CD4-positive, alpha-beta T cell (primary cell): ENCODE measurements at regions not wholly inside any gene's neighbourhood (a gene's known extent, or its start where the extent isn't known, plus 50 kb on each side); places are given as distances from the start of the nearest gene placed in this dataset.

Experiments used
- ATAC-seq: fragments of 200-7000 bp; cut with Tn5 transposase; one replicate; pipeline ENCODE4 v1.10.0; 2022; ENCODE audit warnings: mild to moderate bottlenecking; ENCODE audit not compliant: poor library complexity
- CTCF ChIA-PET: fragments of 350-600 bp; sonication (Branson Sonifier 250); formaldehyde crosslinking; loops from one replicate; lab custom pipeline; 2021; ENCODE audit warnings: antibody characterized with exemption, inconsistent platforms; lab: Charles Lee
- POLR2A ChIA-PET: fragments of 350-600 bp; sonication (Branson Sonifier 250); formaldehyde crosslinking; loops from one replicate; lab custom pipeline; 2021; ENCODE audit warnings: antibody characterized with exemption, inconsistent platforms; lab: Charles Lee
- DNase-seq, 14 experiments: peaks; one replicate each; pipeline ENCODE4 v3.0.0-alpha.2; 2013 to 2020; ENCODE audit warnings: mixed read lengths in 2 of 14
- H3K27ac ChIP-seq, 2 donors: one replicate each; pipeline versions ENCODE4 v1.5.1 to v1.7.0; 2013; ENCODE audit warnings: low read length in 2 of 2, low read depth in 1 of 2, mild to moderate bottlenecking in 1 of 2
- H3K27me3 ChIP-seq, 2 experiments: 1 replicate in 1 of 2; 2 replicates in 1 of 2; pipeline versions ENCODE4 v1.6.1 to v1.7.0; 2013; ENCODE audit warnings: low read length in 2 of 2, control low read depth in 1 of 2, mild to moderate bottlenecking in 1 of 2, moderate library complexity in 1 of 2; ENCODE audit not compliant: insufficient read depth in 2 of 2, control insufficient read depth in 1 of 2
- H3K36me3 ChIP-seq: one replicate; pipeline ENCODE4 v1.6.1; 2013; ENCODE audit warnings: low read length, control low read depth; ENCODE audit not compliant: insufficient read depth
- H3K4me1 ChIP-seq: one replicate; pipeline ENCODE4 v1.6.1; 2013; ENCODE audit warnings: low read length, control low read depth; ENCODE audit not compliant: insufficient read depth
- H3K4me3 ChIP-seq: one replicate; pipeline ENCODE4 v1.5.1; 2013; ENCODE audit warnings: mild to moderate bottlenecking, low read length, moderate library complexity
- H3K9me3 ChIP-seq, 2 experiments: 1 replicate in 1 of 2; 2 replicates in 1 of 2; pipeline versions ENCODE4 v1.6.1 to v1.7.0; 2013; ENCODE audit warnings: low read length in 2 of 2, mild to moderate bottlenecking in 2 of 2, control low read depth in 1 of 2, moderate library complexity in 1 of 2; ENCODE audit not compliant: control insufficient read depth in 1 of 2, insufficient read depth in 1 of 2
- H3K27ac Mint-ChIP-seq: one replicate; pipeline ENCODE4 v1.8.0; 2020; ENCODE audit warnings: mixed read lengths
- H3K27me3 Mint-ChIP-seq: one replicate; pipeline ENCODE4 v1.8.0; 2021; ENCODE audit warnings: mixed read lengths
- H3K36me3 Mint-ChIP-seq: one replicate; pipeline ENCODE4 v1.8.0; 2021; ENCODE audit warnings: low read depth, mixed read lengths
- H3K4me1 Mint-ChIP-seq: one replicate; pipeline ENCODE4 v1.8.0; 2021; ENCODE audit warnings: low read depth, mixed read lengths
- H3K4me3 Mint-ChIP-seq: one replicate; pipeline ENCODE4 v1.8.0; 2020; ENCODE audit warnings: mild to moderate bottlenecking, mixed read lengths
- H3K9me3 Mint-ChIP-seq: one replicate; pipeline ENCODE4 v1.8.0; 2020; ENCODE audit warnings: mixed read lengths
- intact Hi-C, 2 experiments: fragments of 100-400 bp; cut with DNase I in 1 of 2; cut with micrococcal nuclease in 1 of 2; formaldehyde crosslinking; loops; one replicate each; pipeline versions ENCODE4 v1.15.1 to v1.9.0; 2023 to 2025; cut with DNase I, micrococcal nuclease
- TF ChIP-seq, protein P1 (sequence below): fragments of 200-600 bp; IDR thresholded peaks from one replicate; pipeline ENCODE4 v1.8.0; 2022; ENCODE audit warnings: antibody characterized with exemption, mild to moderate bottlenecking

- Mint-ChIP-seq H3K27me3 (no peaks in the 10 kb centered on the region), H3K27ac (no peak overlapping the region), H3K9me3 (peaks cover 10% of the 10 kb centered on the region), H3K4me3 (no peak overlapping the region), H3K36me3 (no peaks in the 10 kb centered on the region), H3K4me1 (no peaks in the 10 kb centered on the region)
- Histone ChIP-seq H3K9me3 (peaks cover 0 to 7% of the 10 kb centered on the region in 2 experiments), H3K27me3 (no peaks in the 10 kb centered on the region), H3K36me3 (no peaks in the 10 kb centered on the region), H3K4me1 (no peaks in the 10 kb centered on the region), H3K27ac (no peak overlapping the region), H3K4me3 (no peak overlapping the region)
- ATAC-seq, result no peak
- POLR2A ChIA-PET, result no interaction called here
- CTCF ChIA-PET, result no interaction called here
- DNase-seq, result no peak
- intact Hi-C loops, result no loop called here
- TF ChIP-seq, protein P1, sequence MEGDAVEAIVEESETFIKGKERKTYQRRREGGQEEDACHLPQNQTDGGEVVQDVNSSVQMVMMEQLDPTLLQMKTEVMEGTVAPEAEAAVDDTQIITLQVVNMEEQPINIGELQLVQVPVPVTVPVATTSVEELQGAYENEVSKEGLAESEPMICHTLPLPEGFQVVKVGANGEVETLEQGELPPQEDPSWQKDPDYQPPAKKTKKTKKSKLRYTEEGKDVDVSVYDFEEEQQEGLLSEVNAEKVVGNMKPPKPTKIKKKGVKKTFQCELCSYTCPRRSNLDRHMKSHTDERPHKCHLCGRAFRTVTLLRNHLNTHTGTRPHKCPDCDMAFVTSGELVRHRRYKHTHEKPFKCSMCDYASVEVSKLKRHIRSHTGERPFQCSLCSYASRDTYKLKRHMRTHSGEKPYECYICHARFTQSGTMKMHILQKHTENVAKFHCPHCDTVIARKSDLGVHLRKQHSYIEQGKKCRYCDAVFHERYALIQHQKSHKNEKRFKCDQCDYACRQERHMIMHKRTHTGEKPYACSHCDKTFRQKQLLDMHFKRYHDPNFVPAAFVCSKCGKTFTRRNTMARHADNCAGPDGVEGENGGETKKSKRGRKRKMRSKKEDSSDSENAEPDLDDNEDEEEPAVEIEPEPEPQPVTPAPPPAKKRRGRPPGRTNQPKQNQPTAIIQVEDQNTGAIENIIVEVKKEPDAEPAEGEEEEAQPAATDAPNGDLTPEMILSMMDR, result no peak
Observed at GRCh38 chr4:59987289-59987688, 1212.8 kb upstream of the ADGRL3 start.

DNA sequence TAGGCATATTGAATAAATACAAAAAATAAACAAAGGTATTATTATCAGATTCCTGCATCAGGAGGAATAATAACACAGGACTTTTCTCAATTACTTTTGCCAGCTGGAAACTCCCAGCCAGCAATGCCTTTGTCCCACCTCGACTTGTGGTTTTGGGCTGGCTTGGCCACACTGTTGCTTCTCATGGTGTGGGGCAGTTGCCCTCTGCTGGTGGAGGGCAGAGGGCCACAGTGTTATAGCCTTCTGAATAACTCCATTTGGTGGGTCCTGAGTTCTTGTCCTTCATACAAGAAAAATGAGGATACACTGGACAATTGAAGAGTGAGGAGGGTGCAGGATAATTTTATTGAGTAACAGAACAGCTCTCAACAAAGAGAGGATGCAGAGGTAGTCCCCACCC is 1206.0 kb upstream of the ADGRL3 start:
- ATAC-seq (no peak), DNase-seq (no peak)
- Histone ChIP-seq H3K27me3 (no peaks in the 10 kb centered on the region), H3K4me1 (no peaks in the 10 kb centered on the region), H3K36me3 (no peaks in the 10 kb centered on the region), H3K9me3 (peaks cover 3 to 9% of the 10 kb centered on the region in 2 experiments), H3K4me3 (no peak overlapping the region), H3K27ac (no peak overlapping the region)
- Mint-ChIP-seq H3K4me1 (no peaks in the 10 kb centered on the region), H3K9me3 (peaks cover 13% of the 10 kb centered on the region), H3K36me3 (no peaks in the 10 kb centered on the region), H3K27me3 (no peaks in the 10 kb centered on the region), H3K4me3 (no peak overlapping the region), H3K27ac (no peak overlapping the region)
- POLR2A ChIA-PET, result no interaction called here
- TF ChIP-seq, protein P1, result no peak
- intact Hi-C loops, result no loop called here
- CTCF ChIA-PET, result no interaction called here

GRCh38 chr4:60002603-60003337 is 1197.4 kb upstream of the ADGRL3 start:
- H3K27ac ChIP-seq, result no peak overlapping the region
- no peaks in the 10 kb centered on the region for H3K27me3 Mint-ChIP-seq
- intact Hi-C loops, result no loop called here
- no peak overlapping the region for H3K4me3 Mint-ChIP-seq
- H3K27ac Mint-ChIP-seq, result no peak overlapping the region
- DNase-seq, result no peak
- no peaks in the 10 kb centered on the region for H3K4me1 ChIP-seq
- POLR2A ChIA-PET, result no interaction called here
- H3K4me1 Mint-ChIP-seq, result no peaks in the 10 kb centered on the region
- CTCF ChIA-PET, result no interaction called here
- peaks cover 17% of the 10 kb centered on the region for H3K9me3 Mint-ChIP-seq
- TF ChIP-seq, protein P1, result no peak
- no peaks in the 10 kb centered on the region for H3K9me3 ChIP-seq
- no peak overlapping the region for H3K4me3 ChIP-seq
- H3K27me3 ChIP-seq, result no peaks in the 10 kb centered on the region
- ATAC-seq, result no peak
- H3K36me3 Mint-ChIP-seq, result no peaks in the 10 kb centered on the region
- H3K36me3 ChIP-seq, result no peaks in the 10 kb centered on the region
